ENCODE measurements at regions not wholly inside any gene's neighbourhood (a gene's known extent, or its start where the extent isn't known, plus 50 kb on each side); places are given as distances from the start of the nearest gene placed in this dataset.
"Not testable (repeated sequence)": the region's sequence is repeated elsewhere in the genome, so short reads cannot be mapped to it uniquely, and the experiment has no call there.

DNA sequence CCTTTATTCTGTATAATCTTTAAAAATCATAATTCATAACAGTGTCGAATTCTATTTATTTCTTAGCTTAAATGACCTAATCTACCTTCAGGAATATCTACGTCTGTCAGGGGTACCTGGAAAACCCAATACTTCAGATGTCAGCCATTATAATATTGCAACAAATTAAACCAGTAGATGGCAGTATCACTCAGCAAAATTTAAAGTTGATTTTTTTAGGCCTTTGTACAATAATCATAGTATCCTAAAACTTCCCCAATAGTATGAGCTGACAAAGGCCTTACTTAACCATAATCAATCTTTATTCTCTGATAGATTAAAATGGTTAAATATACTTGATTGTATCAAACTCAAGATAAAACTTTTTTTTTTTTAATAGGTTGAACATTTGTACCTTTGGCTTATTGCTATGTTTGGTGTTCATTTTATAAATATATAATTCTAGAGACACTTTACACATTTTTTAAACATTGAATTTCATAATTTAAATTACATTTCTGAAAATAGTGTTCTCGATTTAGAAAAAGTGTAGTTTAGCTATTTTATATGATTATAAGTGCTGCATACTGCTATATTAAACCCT is 830.2 kb upstream of the SPRY2 start:
- Histone ChIP-seq H3F3A (ENCODE audit: low read length, unreplicated experiment) (no peaks in the 10 kb centered on the region), H3K9me3 (ENCODE audit: low read length) (no peaks in the 10 kb centered on the region), H3K9ac (ENCODE audit: low read length) (no peak overlapping the region), H3K27me3 (ENCODE audit: low read length) (no peaks in the 10 kb centered on the region), H3K4me1 (ENCODE audit: insufficient read depth, low read length) (no peaks in the 10 kb centered on the region), H4K20me1 (ENCODE audit: low read length) (no peaks in the 10 kb centered on the region), H2AFZ (ENCODE audit: low read length) (no peak overlapping the region), H3K27ac (ENCODE audit: low read length) (no peak overlapping the region), H3K4me3 (ENCODE audit: low read length) (no peak overlapping the region), H3K9me2 (replicated peaks; ENCODE audit: low read length) (no peaks in the 10 kb centered on the region), H3K4me2 (ENCODE audit: low read length) (no peak overlapping the region), H3K79me2 (ENCODE audit: low read length) (no peaks in the 10 kb centered on the region), H3K36me3 (ENCODE audit: low read depth, low read length) (no peaks in the 10 kb centered on the region)
- CTCF ChIA-PET = interaction anchor here (0.6 to 1.9 kb wide), 5 partner anchors 18 to 436 kb away, joined by 3 to 11 read pairs (median 3); no protein-coding TSS in a partner anchor
- no TSS peak for BruUV-seq (replicated peaks)
- peak; percentile 54 for DNase-seq
- TF ChIP-seq EZH2phosphoT487 (IDR thresholded peaks at IDR 0.05; ENCODE audit: borderline replicate concordance, low read length) = no peak
- TF ChIP-seq, protein P1, sequence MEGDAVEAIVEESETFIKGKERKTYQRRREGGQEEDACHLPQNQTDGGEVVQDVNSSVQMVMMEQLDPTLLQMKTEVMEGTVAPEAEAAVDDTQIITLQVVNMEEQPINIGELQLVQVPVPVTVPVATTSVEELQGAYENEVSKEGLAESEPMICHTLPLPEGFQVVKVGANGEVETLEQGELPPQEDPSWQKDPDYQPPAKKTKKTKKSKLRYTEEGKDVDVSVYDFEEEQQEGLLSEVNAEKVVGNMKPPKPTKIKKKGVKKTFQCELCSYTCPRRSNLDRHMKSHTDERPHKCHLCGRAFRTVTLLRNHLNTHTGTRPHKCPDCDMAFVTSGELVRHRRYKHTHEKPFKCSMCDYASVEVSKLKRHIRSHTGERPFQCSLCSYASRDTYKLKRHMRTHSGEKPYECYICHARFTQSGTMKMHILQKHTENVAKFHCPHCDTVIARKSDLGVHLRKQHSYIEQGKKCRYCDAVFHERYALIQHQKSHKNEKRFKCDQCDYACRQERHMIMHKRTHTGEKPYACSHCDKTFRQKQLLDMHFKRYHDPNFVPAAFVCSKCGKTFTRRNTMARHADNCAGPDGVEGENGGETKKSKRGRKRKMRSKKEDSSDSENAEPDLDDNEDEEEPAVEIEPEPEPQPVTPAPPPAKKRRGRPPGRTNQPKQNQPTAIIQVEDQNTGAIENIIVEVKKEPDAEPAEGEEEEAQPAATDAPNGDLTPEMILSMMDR (conservative IDR thresholded peaks at IDR 0.05; ENCODE audit: low read depth, low read length) = peak; percentile 67
- intact Hi-C loops (cut with micrococcal nuclease) = loop anchor here (1.0 to 5.0 kb wide), 5 partner anchors 110 to 701 kb away; no protein-coding TSS in a partner anchor
- peak; percentile 42; the same call in 1 of the 2 replicates for ATAC-seq
- POLR2A ChIA-PET (ENCODE audit: unreplicated experiment) = no interaction called here

DNA sequence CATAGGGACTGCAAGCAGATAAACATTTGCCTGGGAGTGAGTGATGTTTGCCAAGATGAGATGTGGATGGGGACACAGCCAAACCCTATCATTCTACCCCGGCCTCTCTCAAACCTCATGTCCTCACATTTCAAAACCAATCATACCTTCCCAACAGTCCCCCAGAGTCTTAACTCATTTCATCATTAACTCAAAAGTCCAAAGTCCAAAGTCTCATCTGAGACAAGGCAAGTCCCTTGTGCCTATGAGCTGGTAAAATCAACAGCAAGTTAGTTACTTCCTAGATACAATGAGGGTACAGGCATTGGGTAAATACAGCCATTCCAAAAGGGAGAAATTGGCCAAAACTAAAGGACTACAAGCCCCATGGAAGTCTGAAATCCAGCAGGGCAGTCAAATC is 822.9 kb upstream of the SPRY2 start:
- H3F3A ChIP-seq (ENCODE audit: low read length, unreplicated experiment); H3K9ac ChIP-seq (ENCODE audit: low read length); H3K4me1 ChIP-seq (ENCODE audit: insufficient read depth, low read length); ATAC-seq; H3K9me2 ChIP-seq (replicated peaks; ENCODE audit: low read length); DNase-seq; H3K36me3 ChIP-seq (ENCODE audit: low read depth, low read length); H4K20me1 ChIP-seq (ENCODE audit: low read length); POLR2A ChIA-PET (ENCODE audit: unreplicated experiment); intact Hi-C loops (cut with micrococcal nuclease); BruUV-seq (replicated peaks); H3K27ac ChIP-seq (ENCODE audit: low read length); H3K4me3 ChIP-seq (ENCODE audit: low read length); H2AFZ ChIP-seq (ENCODE audit: low read length); H3K9me3 ChIP-seq (ENCODE audit: low read length); H3K4me2 ChIP-seq (ENCODE audit: low read length); H3K27me3 ChIP-seq (ENCODE audit: low read length); H3K79me2 ChIP-seq (ENCODE audit: low read length): not testable (repeated sequence)
- CTCF ChIA-PET = interaction anchor here (0.6 kb wide), 1 partner anchor 766 kb away, joined by 3 read pairs; no protein-coding TSS in a partner anchor

DNA sequence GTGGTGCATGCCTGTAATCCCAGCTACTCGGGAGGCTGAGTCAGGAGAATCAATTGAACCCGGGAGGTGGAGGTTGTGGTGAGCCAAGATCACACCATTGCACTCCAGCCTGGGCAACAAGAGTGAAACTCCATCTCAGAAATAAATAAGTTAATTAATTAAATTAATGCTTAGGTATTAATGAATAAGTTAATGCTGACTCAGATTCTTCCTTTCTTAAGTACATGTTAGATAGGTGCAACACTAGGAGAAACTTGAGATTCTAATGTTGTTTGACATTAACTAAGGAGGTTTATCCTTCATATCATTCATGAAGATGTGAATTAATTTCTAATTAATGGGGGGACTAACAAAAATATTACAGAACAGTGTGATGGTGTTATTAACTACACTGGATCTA is 812.6 kb upstream of the SPRY2 start:
- H3K9me2 ChIP-seq (replicated peaks; ENCODE audit: low read length) = no peaks in the 10 kb centered on the region
- no peaks in the 10 kb centered on the region for H3K36me3 ChIP-seq (ENCODE audit: low read depth, low read length)
- POLR2A ChIA-PET (ENCODE audit: unreplicated experiment) = no interaction called here
- intact Hi-C loops (cut with micrococcal nuclease) = no loop called here
- H3K79me2 ChIP-seq (ENCODE audit: low read length) = no peaks in the 10 kb centered on the region
- DNase-seq (no peak), ATAC-seq (no peak)
- H3K4me3 ChIP-seq (ENCODE audit: low read length) = no peak overlapping the region
- no TSS peak for BruUV-seq (replicated peaks)
- CTCF ChIA-PET = no interaction called here
- H3K9me3 ChIP-seq (ENCODE audit: low read length) = no peaks in the 10 kb centered on the region
- no peaks in the 10 kb centered on the region for H3F3A ChIP-seq (ENCODE audit: low read length, unreplicated experiment)
- no peak overlapping the region for H3K9ac ChIP-seq (ENCODE audit: low read length)
- TF ChIP-seq EZH2phosphoT487 (IDR thresholded peaks at IDR 0.05; ENCODE audit: borderline replicate concordance, low read length) = no peak
- no peak for TF ChIP-seq EZH2 (IDR thresholded peaks at IDR 0.05; ENCODE audit: low read length, unreplicated experiment)
- TF ChIP-seq, protein P1 (conservative IDR thresholded peaks at IDR 0.05; ENCODE audit: low read depth, low read length) = no peak
- H3K27ac ChIP-seq (ENCODE audit: low read length) = no peak overlapping the region
- no peak overlapping the region for H2AFZ ChIP-seq (ENCODE audit: low read length)
- H4K20me1 ChIP-seq (ENCODE audit: low read length) = no peaks in the 10 kb centered on the region
- H3K27me3 ChIP-seq (ENCODE audit: low read length) = no peaks in the 10 kb centered on the region
- no peaks in the 10 kb centered on the region for H3K4me1 ChIP-seq (ENCODE audit: insufficient read depth, low read length)
- H3K4me2 ChIP-seq (ENCODE audit: low read length) = no peak overlapping the region
